H9 (cell line): ENCODE measurements at regions not wholly inside any gene's neighbourhood (a gene's known extent, or its start where the extent isn't known, plus 50 kb on each side); places are given as distances from the start of the nearest gene placed in this dataset.

Source experiments
- DNase-seq: peaks from one replicate; pipeline ENCODE4 v3.0.0-alpha.2; 2017
- H2AFZ ChIP-seq: one replicate; pipeline ENCODE4 v1.6.1; 2013; ENCODE audit warnings: mild to moderate bottlenecking, low read length, control low read depth, moderate library complexity
- H2AK5ac ChIP-seq: 2 replicates; pipeline ENCODE4 v1.6.1; 2013; ENCODE audit warnings: low read length, control low read depth, mixed read lengths; ENCODE audit not compliant: insufficient read length
- H2BK120ac ChIP-seq: one replicate; pipeline ENCODE4 v1.6.1; 2013; ENCODE audit warnings: low read depth, mild to moderate bottlenecking, low read length, control low read depth, inconsistent platforms; ENCODE audit not compliant: poor library complexity, severe bottlenecking
- H2BK12ac ChIP-seq: 2 replicates; pipeline ENCODE4 v1.6.1; 2013; ENCODE audit warnings: low read length, control low read depth, mixed read lengths, low read depth; ENCODE audit not compliant: insufficient read length
- H2BK15ac ChIP-seq: 2 replicates; pipeline ENCODE4 v1.6.1; 2013; ENCODE audit warnings: low read depth, low read length, control low read depth
- H2BK20ac ChIP-seq: one replicate; pipeline ENCODE4 v1.6.1; 2013; ENCODE audit warnings: low read depth, mild to moderate bottlenecking, low read length, control low read depth, inconsistent platforms; ENCODE audit not compliant: poor library complexity, severe bottlenecking
- H2BK5ac ChIP-seq: 2 replicates; pipeline ENCODE4 v1.6.1; 2013; ENCODE audit warnings: low read length, control low read depth, mixed read lengths; ENCODE audit not compliant: insufficient read length
- H3K14ac ChIP-seq: 2 replicates; pipeline ENCODE4 v1.6.1; 2013; ENCODE audit warnings: low read length, control low read depth; ENCODE audit not compliant: insufficient read depth
- H3K18ac ChIP-seq: 2 replicates; pipeline ENCODE4 v1.6.1; 2013; ENCODE audit warnings: low read depth, mild to moderate bottlenecking, mixed read lengths, low read length, control low read depth; ENCODE audit not compliant: insufficient read length
- H3K23ac ChIP-seq: 2 replicates; pipeline ENCODE4 v1.6.1; 2013; ENCODE audit warnings: low read length, control low read depth, mixed read lengths, low read depth; ENCODE audit not compliant: insufficient read length
- H3K23me2 ChIP-seq: 2 replicates; pipeline ENCODE4 v1.6.1; 2013; ENCODE audit warnings: low read depth, mild to moderate bottlenecking, mixed read lengths, low read length, control low read depth; ENCODE audit not compliant: insufficient read length, poor library complexity, severe bottlenecking
- H3K27ac ChIP-seq: 2 replicates; pipeline ENCODE4 v1.5.1; 2013; ENCODE audit warnings: low read length, control low read depth, mixed read lengths, low read depth; ENCODE audit not compliant: insufficient read length
- H3K27me3 ChIP-seq: 2 replicates; pipeline ENCODE4 v1.6.1; 2013; ENCODE audit warnings: low read length, control low read depth, inconsistent platforms; ENCODE audit not compliant: insufficient read depth
- H3K4ac ChIP-seq: 2 replicates; pipeline ENCODE4 v1.6.1; 2013; ENCODE audit warnings: low read depth, mild to moderate bottlenecking, control low read depth, inconsistent platforms, low read length, moderate library complexity
- H3K4me1 ChIP-seq: 2 replicates; pipeline ENCODE4 v1.6.1; 2013; ENCODE audit warnings: low read length, control low read depth, inconsistent platforms; ENCODE audit not compliant: insufficient read depth
- H3K4me2 ChIP-seq: 2 replicates; pipeline ENCODE4 v1.6.1; 2013; ENCODE audit warnings: low read length, control low read depth, mixed read lengths; ENCODE audit not compliant: insufficient read length, insufficient read depth
- H3K56ac ChIP-seq: 2 replicates; pipeline ENCODE4 v1.6.1; 2013; ENCODE audit warnings: low read depth, mild to moderate bottlenecking, mixed read lengths, low read length, control low read depth; ENCODE audit not compliant: insufficient read length
- H3K79me1 ChIP-seq: 2 replicates; pipeline ENCODE4 v1.6.1; 2013; ENCODE audit warnings: low read depth, mild to moderate bottlenecking, moderate library complexity, low read length, control low read depth, inconsistent platforms; ENCODE audit not compliant: insufficient read depth, poor library complexity, severe bottlenecking
- H3K79me2 ChIP-seq: 2 replicates; pipeline ENCODE4 v1.6.1; 2013; ENCODE audit warnings: low read length, control low read depth, inconsistent platforms; ENCODE audit not compliant: insufficient read depth
- H3K9ac ChIP-seq: 2 replicates; pipeline ENCODE4 v1.6.1; 2013; ENCODE audit warnings: low read length, control low read depth, mixed read lengths; ENCODE audit not compliant: insufficient read length; ENCODE audit errors: extremely low read depth
- H3K9me3 ChIP-seq: one replicate; pipeline ENCODE4 v1.6.1; 2013; ENCODE audit warnings: low read depth, low read length, inconsistent platforms; ENCODE audit not compliant: control insufficient read depth
- H3T11ph ChIP-seq: one replicate; pipeline ENCODE4 v1.6.1; 2013; ENCODE audit warnings: mild to moderate bottlenecking, low read length, control low read depth, inconsistent platforms
- H4K20me1 ChIP-seq: one replicate; pipeline ENCODE4 v1.6.1; 2013; ENCODE audit not compliant: control insufficient read depth, insufficient read length, insufficient read depth
- H4K5ac ChIP-seq: 2 replicates; pipeline ENCODE4 v1.6.1; 2013; ENCODE audit warnings: low read depth, mild to moderate bottlenecking, mixed read lengths, low read length, control low read depth; ENCODE audit not compliant: insufficient read length
- H4K8ac ChIP-seq: replicated peaks from 2 replicates; pipeline ENCODE4 v1.6.1; 2013; ENCODE audit warnings: low read length, control low read depth, mixed read lengths, low read depth; ENCODE audit not compliant: insufficient read length
- H4K91ac ChIP-seq: 2 replicates; pipeline ENCODE4 v1.6.1; 2013; ENCODE audit warnings: low read depth, mild to moderate bottlenecking, moderate library complexity, mixed read lengths, low read length, control low read depth; ENCODE audit not compliant: insufficient read length
- H3K27ac Mint-ChIP-seq, 3 experiments: 2 replicates in 2 of 3; 3 replicates in 1 of 3; pipeline ENCODE4 v1.8.0; 2020 to 2021; ENCODE audit warnings: mixed read lengths in 3 of 3, mild to moderate bottlenecking in 1 of 3, moderate library complexity in 1 of 3
- H3K27me3 Mint-ChIP-seq: 2 replicates; pipeline ENCODE4 v1.8.0; 2021; ENCODE audit warnings: low read depth, mild to moderate bottlenecking, moderate library complexity, mixed read lengths
- H3K36me3 Mint-ChIP-seq, 3 experiments: 2 replicates in 2 of 3; 3 replicates in 1 of 3; pipeline ENCODE4 v1.8.0; 2020 to 2021; ENCODE audit warnings: low read depth in 3 of 3, mixed read lengths in 3 of 3; ENCODE audit not compliant: insufficient read depth in 1 of 3
- H3K4me1 Mint-ChIP-seq, 2 experiments: 2 replicates each; pipeline ENCODE4 v1.8.0; 2020; ENCODE audit warnings: mixed read lengths in 2 of 2
- H3K4me3 Mint-ChIP-seq, 2 experiments: 2 replicates in 1 of 2; 3 replicates in 1 of 2; pipeline ENCODE4 v1.8.0; 2020 to 2021; ENCODE audit warnings: mild to moderate bottlenecking in 2 of 2, mixed read lengths in 2 of 2, moderate library complexity in 1 of 2
- H3K9me3 Mint-ChIP-seq, 2 experiments: 2 replicates in 1 of 2; 3 replicates in 1 of 2; pipeline ENCODE4 v1.8.0; 2020; ENCODE audit warnings: mild to moderate bottlenecking in 2 of 2, mixed read lengths in 2 of 2, moderate library complexity in 1 of 2
- WGBS: extraction: QIAGEN DNeasy Blood & Tissue Kit; methylation state at CpG from one replicate; pipeline ENCODE4 v1.1.7; 2013; ENCODE audit warnings: missing lambda C conversion rate, low lambda C conversion rate, mixed read lengths; ENCODE audit not compliant: insufficient read length; ENCODE audit errors: extremely low coverage; 5-methylcytosine and 5-hydroxymethylcytosine counted together
- TF ChIP-seq, protein P1 (sequence below): fragments of 200-600 bp; sonication (generic); conservative IDR thresholded peaks from 3 replicates; pipeline ENCODE4 v1.8.0; 2021; ENCODE audit warnings: antibody characterized with exemption, mild to moderate bottlenecking

DNA sequence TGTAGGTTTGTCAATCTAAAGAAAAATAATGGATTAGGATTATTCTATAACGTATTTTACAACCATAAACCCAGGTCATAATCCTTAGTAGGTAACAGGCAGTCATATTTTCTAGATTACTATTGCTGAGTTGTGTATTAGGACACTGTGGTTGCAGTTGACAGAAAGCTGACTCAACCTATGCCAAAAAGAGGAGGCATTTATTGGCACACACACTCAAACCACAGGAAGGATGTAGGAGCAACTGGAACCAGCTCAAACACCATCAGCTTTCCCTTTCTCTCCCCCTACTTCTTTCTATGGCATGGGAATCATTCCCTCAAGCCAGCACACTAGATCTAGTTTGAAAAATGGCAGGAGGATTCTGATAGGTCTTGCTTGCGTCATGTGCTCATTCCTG, 136.4 kb upstream of the FAM9C start:
- no peak overlapping the region for H3K18ac ChIP-seq
- H3K9ac ChIP-seq: no peak overlapping the region
- TF ChIP-seq, protein P1, sequence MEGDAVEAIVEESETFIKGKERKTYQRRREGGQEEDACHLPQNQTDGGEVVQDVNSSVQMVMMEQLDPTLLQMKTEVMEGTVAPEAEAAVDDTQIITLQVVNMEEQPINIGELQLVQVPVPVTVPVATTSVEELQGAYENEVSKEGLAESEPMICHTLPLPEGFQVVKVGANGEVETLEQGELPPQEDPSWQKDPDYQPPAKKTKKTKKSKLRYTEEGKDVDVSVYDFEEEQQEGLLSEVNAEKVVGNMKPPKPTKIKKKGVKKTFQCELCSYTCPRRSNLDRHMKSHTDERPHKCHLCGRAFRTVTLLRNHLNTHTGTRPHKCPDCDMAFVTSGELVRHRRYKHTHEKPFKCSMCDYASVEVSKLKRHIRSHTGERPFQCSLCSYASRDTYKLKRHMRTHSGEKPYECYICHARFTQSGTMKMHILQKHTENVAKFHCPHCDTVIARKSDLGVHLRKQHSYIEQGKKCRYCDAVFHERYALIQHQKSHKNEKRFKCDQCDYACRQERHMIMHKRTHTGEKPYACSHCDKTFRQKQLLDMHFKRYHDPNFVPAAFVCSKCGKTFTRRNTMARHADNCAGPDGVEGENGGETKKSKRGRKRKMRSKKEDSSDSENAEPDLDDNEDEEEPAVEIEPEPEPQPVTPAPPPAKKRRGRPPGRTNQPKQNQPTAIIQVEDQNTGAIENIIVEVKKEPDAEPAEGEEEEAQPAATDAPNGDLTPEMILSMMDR: no peak
- H2BK120ac ChIP-seq: no peak overlapping the region
- H3K9me3 ChIP-seq: peaks cover 4% of the 10 kb centered on the region
- no peak overlapping the region for H2AK5ac ChIP-seq
- H2BK15ac ChIP-seq: no peak overlapping the region
- H4K8ac ChIP-seq: no peak overlapping the region
- no peak overlapping the region for H2BK5ac ChIP-seq
- no peaks in the 10 kb centered on the region for H3K79me2 ChIP-seq
- H2AFZ ChIP-seq: no peak overlapping the region
- H3K27me3 Mint-ChIP-seq: peaks cover 7% of the 10 kb centered on the region
- H3K4me1 Mint-ChIP-seq: peaks cover 7 to 9% of the 10 kb centered on the region in 2 experiments
- H3K27me3 ChIP-seq: no peaks in the 10 kb centered on the region
- no peaks in the 10 kb centered on the region for H3K4me1 ChIP-seq
- H3K79me1 ChIP-seq: no peaks in the 10 kb centered on the region
- no peaks in the 10 kb centered on the region for H3K23me2 ChIP-seq
- WGBS: no CpG with 5 or more reads among the region's 2 CpGs
- no peak overlapping the region for H3K27ac Mint-ChIP-seq
- peaks cover 71 to 74% of the 10 kb centered on the region in 2 experiments for H3K9me3 Mint-ChIP-seq
- peaks cover 7 to 8% (median 8%) of the 10 kb centered on the region in 3 experiments; a peak in 3 of 7 replicates for H3K36me3 Mint-ChIP-seq
- H3K4ac ChIP-seq: no peak overlapping the region
- H4K91ac ChIP-seq: no peak overlapping the region
- no peaks in the 10 kb centered on the region for H4K20me1 ChIP-seq
- no peak overlapping the region for H3K23ac ChIP-seq
- H3K4me2 ChIP-seq: no peak overlapping the region
- no peak overlapping the region for H3T11ph ChIP-seq
- H4K5ac ChIP-seq: no peak overlapping the region
- H3K4me3 Mint-ChIP-seq: no peak overlapping the region
- no peak overlapping the region for H3K27ac ChIP-seq
- no peak overlapping the region for H2BK20ac ChIP-seq
- DNase-seq: no peak
- H2BK12ac ChIP-seq: no peak overlapping the region
- H3K14ac ChIP-seq: no peak overlapping the region
- H3K56ac ChIP-seq: no peak overlapping the region
